RWPE1 (cell line): ENCODE measurements at regions not wholly inside any gene's neighbourhood (a gene's known extent, or its start where the extent isn't known, plus 50 kb on each side); places are given as distances from the start of the nearest gene placed in this dataset.
"Not testable (repeated sequence)": the region's sequence is repeated elsewhere in the genome, so short reads cannot be mapped to it uniquely, and the experiment has no call there.

Experiments used
- CTCF ChIA-PET: fragments of 350-600 bp; sonication (Branson Sonifier 250); formaldehyde crosslinking; extraction: SDS; loops from one replicate; lab custom pipeline; 2021; lab: Yijun Ruan, JAX
- POLR2A ChIA-PET: fragments of 400-600 bp; formaldehyde crosslinking; extraction: SDS; loops from one replicate; lab custom pipeline; 2020; ENCODE audit warnings: antibody characterized with exemption; ENCODE audit not compliant: low non-redundant PET; lab: Yijun Ruan, JAX
- DNase-seq: peaks from one replicate; pipeline ENCODE4 v3.0.0; 2012; ENCODE audit warnings: low spot score
- H3K27ac ChIP-seq: fragments of 450-650 bp; 2 replicates; pipeline ENCODE4 v1.5.1; 2017
- TF ChIP-seq, protein P1 (sequence below): fragments of 450-650 bp; conservative IDR thresholded peaks from 2 replicates; pipeline ENCODE4 v1.5.1; 2017; ENCODE audit warnings: low read depth, mild to moderate bottlenecking

DNA sequence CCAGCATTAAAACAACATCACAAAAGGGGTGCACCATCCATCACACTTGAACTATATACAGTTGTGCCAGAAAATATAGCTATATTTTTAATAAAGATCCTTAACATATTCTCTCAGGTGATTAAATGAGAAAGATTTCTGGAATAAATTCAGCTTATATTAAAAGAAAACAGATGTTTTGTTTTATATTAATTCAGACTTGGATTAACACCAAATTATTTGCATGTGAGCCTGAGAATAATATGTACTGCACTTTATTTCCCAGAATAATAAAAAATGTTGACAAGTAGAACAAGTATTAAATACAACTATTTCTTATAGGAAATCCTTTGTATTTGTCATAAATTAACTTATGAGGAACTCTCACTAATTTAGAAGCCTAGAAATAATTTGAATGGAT is 1467.4 kb downstream of the RAPGEF2 start:
- TF ChIP-seq, protein P1, sequence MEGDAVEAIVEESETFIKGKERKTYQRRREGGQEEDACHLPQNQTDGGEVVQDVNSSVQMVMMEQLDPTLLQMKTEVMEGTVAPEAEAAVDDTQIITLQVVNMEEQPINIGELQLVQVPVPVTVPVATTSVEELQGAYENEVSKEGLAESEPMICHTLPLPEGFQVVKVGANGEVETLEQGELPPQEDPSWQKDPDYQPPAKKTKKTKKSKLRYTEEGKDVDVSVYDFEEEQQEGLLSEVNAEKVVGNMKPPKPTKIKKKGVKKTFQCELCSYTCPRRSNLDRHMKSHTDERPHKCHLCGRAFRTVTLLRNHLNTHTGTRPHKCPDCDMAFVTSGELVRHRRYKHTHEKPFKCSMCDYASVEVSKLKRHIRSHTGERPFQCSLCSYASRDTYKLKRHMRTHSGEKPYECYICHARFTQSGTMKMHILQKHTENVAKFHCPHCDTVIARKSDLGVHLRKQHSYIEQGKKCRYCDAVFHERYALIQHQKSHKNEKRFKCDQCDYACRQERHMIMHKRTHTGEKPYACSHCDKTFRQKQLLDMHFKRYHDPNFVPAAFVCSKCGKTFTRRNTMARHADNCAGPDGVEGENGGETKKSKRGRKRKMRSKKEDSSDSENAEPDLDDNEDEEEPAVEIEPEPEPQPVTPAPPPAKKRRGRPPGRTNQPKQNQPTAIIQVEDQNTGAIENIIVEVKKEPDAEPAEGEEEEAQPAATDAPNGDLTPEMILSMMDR: no peak
- CTCF ChIA-PET: no interaction called here
- H3K27ac ChIP-seq: no peak overlapping the region
- DNase-seq: no peak
- POLR2A ChIA-PET: no interaction called here

DNA sequence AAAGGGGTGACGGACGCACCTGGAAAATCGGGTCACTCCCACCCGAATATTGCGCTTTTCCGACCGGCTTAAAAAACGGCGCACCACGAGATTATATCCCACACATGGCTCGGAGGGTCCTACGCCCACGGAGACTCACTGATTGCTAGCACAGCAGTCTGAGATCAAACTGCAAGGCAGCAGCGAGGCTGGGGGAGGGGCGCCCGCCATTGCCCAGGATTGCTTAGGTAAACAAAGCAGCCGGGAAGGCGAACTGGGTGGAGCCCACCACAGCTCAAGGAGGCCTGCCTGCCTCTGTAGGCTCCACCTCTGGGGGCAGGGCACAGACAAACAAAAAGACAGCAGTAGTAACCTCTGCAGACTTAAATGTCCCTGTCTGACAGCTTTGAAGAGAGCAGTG is 1471.4 kb downstream of the RAPGEF2 start:
- CTCF ChIA-PET, POLR2A ChIA-PET, H3K27ac ChIP-seq, DNase-seq: not testable (repeated sequence)

DNA sequence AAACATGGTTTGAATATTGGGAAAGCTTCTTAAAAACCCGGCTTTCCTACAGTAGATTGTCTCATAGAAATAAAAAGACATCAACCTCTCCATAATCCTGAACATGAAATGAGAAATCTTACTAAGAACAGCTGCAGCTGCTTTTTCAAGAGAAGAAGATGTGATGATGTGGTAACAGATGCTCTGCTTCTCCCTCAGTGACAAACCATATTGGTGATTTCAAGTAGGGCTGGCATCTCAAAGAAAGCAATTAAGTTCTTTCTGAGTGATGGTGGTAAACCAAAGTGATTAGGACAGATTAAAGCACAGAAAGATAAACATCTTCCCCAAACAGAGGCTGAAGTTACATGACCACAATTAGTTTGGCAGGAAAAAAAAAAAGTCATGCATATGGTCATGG is 1477.7 kb downstream of the RAPGEF2 start:
- TF ChIP-seq, protein P1: no peak
- H3K27ac ChIP-seq: no peak overlapping the region
- CTCF ChIA-PET: no interaction called here
- no peak for DNase-seq
- POLR2A ChIA-PET: no interaction called here

DNA sequence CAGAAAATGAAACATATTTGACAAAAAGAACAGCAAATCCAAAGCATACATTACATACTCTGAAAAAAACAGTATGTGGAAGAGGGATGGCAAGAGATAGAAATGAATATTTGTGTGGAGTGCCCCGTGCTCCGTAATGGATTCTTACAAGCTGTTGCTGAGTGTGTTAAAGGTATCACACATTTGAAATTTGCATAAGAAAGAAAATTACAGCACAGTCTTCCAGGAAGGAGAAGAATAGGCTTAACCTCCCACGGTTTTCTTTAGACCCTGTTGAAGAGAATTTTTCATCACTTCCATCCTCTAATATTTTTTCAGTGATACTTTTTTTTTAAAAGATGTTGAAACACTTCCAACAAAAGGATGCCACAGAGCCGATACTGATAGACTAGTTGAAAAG is 1489.4 kb downstream of the RAPGEF2 start:
- no peak overlapping the region for H3K27ac ChIP-seq
- CTCF ChIA-PET: no interaction called here
- DNase-seq: no peak
- TF ChIP-seq, protein P1: no peak
- POLR2A ChIA-PET: no interaction called here

DNA sequence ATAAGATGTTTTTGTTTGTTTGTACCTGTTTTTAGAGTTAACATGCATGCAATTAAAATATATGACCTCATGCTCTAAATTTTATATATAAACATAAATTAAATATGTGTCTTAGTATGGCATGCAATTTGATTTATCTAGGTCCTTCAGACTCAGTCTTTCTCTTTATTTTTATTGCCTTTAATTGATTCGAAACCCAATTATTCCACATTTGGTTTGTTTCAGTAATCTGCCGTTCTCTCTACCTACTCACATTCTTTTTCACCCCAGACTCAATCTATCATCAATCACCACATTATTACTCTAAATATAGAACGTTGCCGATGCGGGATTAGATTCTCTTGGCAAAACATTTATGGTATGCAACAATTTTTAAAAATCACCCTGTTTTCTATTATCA is 1492.8 kb downstream of the RAPGEF2 start:
- POLR2A ChIA-PET: no interaction called here
- TF ChIP-seq, protein P1: no peak
- CTCF ChIA-PET: no interaction called here
- no peak for DNase-seq
- no peak overlapping the region for H3K27ac ChIP-seq

DNA sequence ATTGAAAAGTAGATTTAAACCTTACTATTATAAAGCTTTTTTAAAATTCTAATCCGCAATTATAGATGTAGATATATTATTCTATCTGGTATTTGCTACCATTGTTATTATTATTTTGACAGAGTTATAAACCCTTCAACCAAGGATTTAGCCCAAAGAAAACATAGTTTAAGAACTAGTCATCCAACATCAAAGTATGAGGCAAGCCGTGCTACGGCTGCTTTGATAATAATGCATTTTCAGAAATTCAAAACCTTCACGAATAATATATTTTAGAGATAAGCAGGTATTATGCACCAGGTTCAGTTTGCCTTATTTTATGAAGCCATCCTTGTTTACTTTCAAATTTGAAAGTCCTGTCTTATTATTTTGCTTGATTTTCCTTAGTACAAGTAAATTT is 1501.7 kb downstream of the RAPGEF2 start:
- no peak overlapping the region for H3K27ac ChIP-seq
- TF ChIP-seq, protein P1: no peak
- POLR2A ChIA-PET: no interaction called here
- DNase-seq: no peak
- CTCF ChIA-PET: no interaction called here

DNA sequence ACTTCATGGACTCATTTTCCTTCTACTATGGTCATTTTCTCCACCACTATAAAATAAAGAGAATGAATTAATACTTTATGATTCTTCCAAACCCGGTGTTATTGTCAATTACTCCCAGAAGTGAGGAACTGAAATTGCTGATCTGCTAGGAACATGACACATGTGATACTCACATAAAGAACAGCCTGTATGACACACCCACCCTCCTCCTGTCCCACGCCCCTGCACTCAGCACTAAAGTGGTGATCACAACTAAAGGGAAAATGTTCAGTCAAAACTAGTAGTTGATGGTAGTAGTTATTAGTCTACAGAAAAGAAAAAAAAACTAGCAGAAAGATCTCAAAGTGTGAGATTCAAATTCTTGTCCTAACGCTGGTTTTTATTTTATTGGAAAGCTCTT is 1508.3 kb downstream of the RAPGEF2 start:
- H3K27ac ChIP-seq: no peak overlapping the region
- DNase-seq: no peak
- POLR2A ChIA-PET: no interaction called here
- TF ChIP-seq, protein P1: no peak
- CTCF ChIA-PET: interaction anchor here (0.6 kb wide), 2 partner anchors 13 to 242 kb away, joined by 3 to 4 read pairs; no protein-coding TSS in a partner anchor
